WTC11 (cell line): ENCODE measurements at regions not wholly inside any gene's neighbourhood (a gene's known extent, or its start where the extent isn't known, plus 50 kb on each side); places are given as distances from the start of the nearest gene placed in this dataset.

Experiments used
- CREB1 ChIP-seq: sonication (generic); formaldehyde crosslinking; IDR thresholded peaks from 2 replicates; pipeline ENCODE4 v1.8.0; 2023; ENCODE audit warnings: mild to moderate bottlenecking, missing genetic modification reagents
- CTCF ChIP-seq: fragments of 200-600 bp; IDR thresholded peaks from 2 replicates; pipeline ENCODE4 v1.8.0; 2022; ENCODE audit warnings: antibody characterized with exemption
- IRF1 ChIP-seq: sonication (generic); formaldehyde crosslinking; IDR thresholded peaks from 2 replicates; pipeline ENCODE4 v1.8.0; 2023; ENCODE audit warnings: missing genetic modification reagents
- JUN ChIP-seq: sonication (generic); formaldehyde crosslinking; IDR thresholded peaks from 2 replicates; pipeline ENCODE4 v1.8.0; 2023; ENCODE audit warnings: mild to moderate bottlenecking, missing genetic modification reagents
- NR1H2 ChIP-seq: sonication (generic); formaldehyde crosslinking; IDR thresholded peaks from 2 replicates; pipeline ENCODE4 v1.9.0; 2021; ENCODE audit warnings: mild to moderate bottlenecking, moderate library complexity, missing genetic modification reagents
- USF1 ChIP-seq: sonication (generic); formaldehyde crosslinking; IDR thresholded peaks from 2 replicates; pipeline ENCODE4 v1.8.0; 2022; ENCODE audit warnings: mild to moderate bottlenecking, missing genetic modification reagents
- USF2 ChIP-seq: sonication (generic); formaldehyde crosslinking; IDR thresholded peaks from 2 replicates; pipeline ENCODE4 v1.8.1; 2023; ENCODE audit warnings: mild to moderate bottlenecking, missing genetic modification reagents, moderate library complexity
- ZBTB43 ChIP-seq: sonication (generic); formaldehyde crosslinking; IDR thresholded peaks from 2 replicates; pipeline ENCODE4 v1.8.1; 2023; ENCODE audit warnings: mild to moderate bottlenecking, missing genetic modification reagents
- ZNF121 ChIP-seq: sonication (generic); formaldehyde crosslinking; IDR thresholded peaks from 2 replicates; pipeline ENCODE4 v1.8.0; 2023; ENCODE audit warnings: missing genetic modification reagents

DNA sequence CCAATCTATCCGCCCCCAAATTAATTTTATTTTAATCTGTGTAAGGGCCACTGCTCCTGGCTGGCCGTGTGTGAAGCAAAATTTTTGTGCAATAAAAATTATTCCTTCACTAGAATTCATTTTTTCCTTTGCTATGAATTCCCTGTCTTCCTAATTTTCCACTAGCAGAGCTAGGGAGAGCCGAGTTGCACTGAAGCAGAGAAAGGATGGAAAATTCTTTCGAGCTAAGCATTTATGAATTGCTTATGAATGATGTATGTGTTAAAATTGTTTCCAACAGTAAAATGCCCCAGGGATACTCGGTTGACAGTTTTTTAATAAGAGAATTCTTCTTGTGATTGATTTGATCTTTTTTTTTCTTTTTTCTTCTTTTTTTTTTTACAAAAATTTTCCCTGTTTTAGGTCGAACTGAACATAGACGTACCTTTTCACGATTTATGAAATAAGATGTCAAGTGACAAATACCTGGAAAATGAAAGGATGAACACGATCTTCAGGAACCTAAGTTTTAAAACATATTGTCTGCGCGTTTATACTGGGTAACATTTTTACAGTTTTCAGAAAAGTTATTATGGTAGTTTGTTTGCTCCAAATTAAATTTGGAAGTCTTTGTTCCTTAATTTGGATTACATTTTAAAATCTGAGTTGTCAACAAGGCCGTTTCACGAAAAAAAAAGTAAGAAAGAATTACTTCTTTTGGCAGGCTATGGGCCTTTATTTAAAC lies 288.8 kb upstream of the NFE2L3 start:
- TF ChIP-seq CTCF (no peak), USF1 (CRISPR knock-in tag) (no peak), JUN (CRISPR knock-in tag) (no peak), ZNF121 (CRISPR knock-in tag) (no peak), CREB1 (CRISPR knock-in tag) (no peak), IRF1 (CRISPR knock-in tag) (no peak), USF2 (no peak), NR1H2 (CRISPR knock-in tag) (no peak), ZBTB43 (CRISPR knock-in tag) (no peak)
